ENCODE measurements at regions not wholly inside any gene's neighbourhood (a gene's known extent, or its start where the extent isn't known, plus 50 kb on each side); places are given as distances from the start of the nearest gene placed in this dataset.
"Not testable (repeated sequence)": the region's sequence is repeated elsewhere in the genome, so short reads cannot be mapped to it uniquely, and the experiment has no call there.

DNA sequence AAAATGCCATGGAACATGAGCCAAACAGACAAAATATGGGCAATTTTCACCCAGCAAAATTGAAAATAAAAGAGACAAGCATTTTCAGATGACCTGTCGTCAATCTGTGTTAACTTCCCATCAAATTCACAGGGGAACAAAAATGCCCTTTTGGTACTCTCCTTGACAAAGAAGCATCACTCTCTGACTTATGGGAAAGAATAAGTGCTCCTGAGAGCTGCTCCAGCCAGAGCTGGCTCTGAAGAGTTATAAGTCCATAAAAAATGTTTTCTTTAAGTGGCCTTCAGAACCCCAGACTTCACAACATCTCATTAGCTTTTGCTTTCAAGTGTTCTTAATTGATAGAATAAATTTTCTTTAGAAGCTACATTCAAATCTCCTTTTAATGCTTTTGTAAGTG lies 721.4 kb upstream of the GOT2 start:
- Mint-ChIP-seq H3K36me3 (peaks cover 0 to 9% (median 0%) of the 10 kb centered on the region in 3 donors), H3K9me3 (peaks cover 1 to 16% (median 12%) of the 10 kb centered on the region in 9 donors), H3K27ac (no peak overlapping the region), H3K27me3 (peaks cover 0 to 1% (median 0%) of the 10 kb centered on the region in 5 donors), H3K4me1 (no peaks in the 10 kb centered on the region), H3K4me3 (no peak overlapping the region)
- POLR2A ChIA-PET, result no interaction called here
- ATAC-seq (no peak), DNase-seq (no peak)

DNA sequence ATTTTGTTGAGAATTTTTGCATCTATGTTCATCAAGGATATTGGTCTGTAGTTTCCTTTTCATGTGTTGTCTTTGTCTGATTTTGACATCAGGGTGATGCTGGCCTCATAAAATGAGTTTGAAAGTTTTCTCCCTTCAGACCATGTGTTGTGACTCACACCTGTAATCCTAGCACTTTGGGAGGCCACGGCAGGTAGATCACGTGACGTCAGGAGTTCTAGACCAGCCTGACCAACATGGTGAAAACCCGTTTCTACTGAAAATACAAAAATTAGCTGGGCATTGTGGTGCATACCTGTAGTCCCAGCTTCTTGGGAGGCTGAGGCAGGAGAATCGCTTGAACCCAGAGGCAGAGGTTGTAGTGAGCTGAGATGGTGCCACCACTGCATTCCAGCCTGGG lies 716.4 kb upstream of the GOT2 start:
- DNase-seq, H3K27ac Mint-ChIP-seq, H3K4me1 Mint-ChIP-seq, POLR2A ChIA-PET, H3K4me3 Mint-ChIP-seq, ATAC-seq, H3K36me3 Mint-ChIP-seq, H3K27me3 Mint-ChIP-seq: not testable (repeated sequence)
- H3K9me3 Mint-ChIP-seq, result peaks cover 1 to 16% (median 11%) of the 10 kb centered on the region in 9 donors

DNA sequence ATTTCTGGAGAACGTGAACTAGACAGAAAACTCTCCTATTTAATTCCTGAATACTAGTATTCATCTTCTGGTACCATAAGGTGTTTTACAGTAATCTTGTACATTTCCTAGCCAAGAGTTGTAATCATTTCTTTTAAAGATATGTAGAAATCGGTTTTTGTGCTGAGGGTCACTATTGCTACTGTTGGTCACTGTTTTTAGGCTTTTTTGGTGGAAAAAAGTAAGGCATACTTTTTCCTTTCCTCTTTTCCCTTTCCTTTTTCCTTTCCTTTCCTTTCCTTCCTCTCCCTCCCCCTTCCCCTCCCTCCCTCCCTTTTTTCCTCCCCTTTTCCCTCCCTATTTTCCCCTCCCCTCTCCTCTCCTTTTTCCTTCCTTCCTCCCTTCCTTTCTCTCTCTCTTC lies 706.4 kb upstream of the GOT2 start:
- Mint-ChIP-seq H3K4me3 (no peak overlapping the region), H3K9me3 (peaks cover 0 to 18% (median 6%) of the 10 kb centered on the region in 9 donors)

DNA sequence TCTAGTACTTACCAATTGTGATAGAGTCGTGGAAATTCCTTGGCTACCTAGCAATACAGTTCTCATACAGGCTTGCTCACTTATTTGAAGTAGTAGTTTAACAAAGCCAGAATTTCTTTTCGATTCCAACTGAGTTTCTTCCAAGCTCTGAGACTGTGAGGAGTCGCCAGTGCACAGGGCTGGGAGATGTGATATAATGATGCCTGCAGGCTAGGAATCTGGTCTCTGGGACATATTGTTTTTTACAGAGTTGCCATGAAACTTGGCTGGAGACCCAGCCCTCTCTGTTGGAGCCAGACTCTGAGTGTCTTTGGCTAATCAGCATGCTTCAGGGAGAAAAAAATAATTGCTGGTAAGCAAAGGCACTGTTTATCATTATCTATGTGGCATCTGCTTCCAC lies 698.8 kb upstream of the GOT2 start:
- Mint-ChIP-seq H3K27ac (no peak overlapping the region), H3K4me1 (no peaks in the 10 kb centered on the region), H3K36me3 (no peaks in the 10 kb centered on the region), H3K9me3 (peaks cover 0 to 19% (median 2%) of the 10 kb centered on the region in 9 donors), H3K27me3 (no peaks in the 10 kb centered on the region), H3K4me3 (no peak overlapping the region)
- ATAC-seq (no peak), DNase-seq (no peak)
- POLR2A ChIA-PET, result no interaction called here

More for the DNA sequence above, 706.4 kb upstream of the GOT2 start:
- no peaks in the 10 kb centered on the region for H3K27me3 Mint-ChIP-seq
- no peaks in the 10 kb centered on the region for H3K4me1 Mint-ChIP-seq
- H3K36me3 Mint-ChIP-seq, result no peaks in the 10 kb centered on the region
- no peak overlapping the region for H3K27ac Mint-ChIP-seq
- ATAC-seq (no peak), DNase-seq (no peak)
- POLR2A ChIA-PET, result no interaction called here

DNA sequence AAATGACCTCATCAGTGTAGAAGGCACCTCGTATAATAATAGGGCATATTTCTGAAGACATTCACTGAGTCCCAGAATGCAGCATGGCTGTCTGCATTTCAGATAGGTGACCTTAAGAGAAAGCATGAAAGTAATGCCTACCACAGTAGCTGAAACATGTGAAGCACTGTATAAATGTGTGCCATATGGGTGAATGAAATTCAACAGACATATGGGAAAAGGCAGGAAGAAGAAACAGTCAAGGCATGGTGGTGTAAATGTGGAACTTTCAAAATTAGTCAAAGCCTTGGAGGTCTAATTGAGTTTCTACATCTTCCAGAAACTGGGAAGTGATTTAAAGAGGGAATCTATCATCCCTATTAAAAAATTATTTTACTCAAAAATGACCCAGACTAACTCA lies 698.2 kb upstream of the GOT2 start:
- H3K9me3 Mint-ChIP-seq, result peaks cover 0 to 19% (median 0%) of the 10 kb centered on the region in 9 donors
- DNase-seq, result no peak

DNA sequence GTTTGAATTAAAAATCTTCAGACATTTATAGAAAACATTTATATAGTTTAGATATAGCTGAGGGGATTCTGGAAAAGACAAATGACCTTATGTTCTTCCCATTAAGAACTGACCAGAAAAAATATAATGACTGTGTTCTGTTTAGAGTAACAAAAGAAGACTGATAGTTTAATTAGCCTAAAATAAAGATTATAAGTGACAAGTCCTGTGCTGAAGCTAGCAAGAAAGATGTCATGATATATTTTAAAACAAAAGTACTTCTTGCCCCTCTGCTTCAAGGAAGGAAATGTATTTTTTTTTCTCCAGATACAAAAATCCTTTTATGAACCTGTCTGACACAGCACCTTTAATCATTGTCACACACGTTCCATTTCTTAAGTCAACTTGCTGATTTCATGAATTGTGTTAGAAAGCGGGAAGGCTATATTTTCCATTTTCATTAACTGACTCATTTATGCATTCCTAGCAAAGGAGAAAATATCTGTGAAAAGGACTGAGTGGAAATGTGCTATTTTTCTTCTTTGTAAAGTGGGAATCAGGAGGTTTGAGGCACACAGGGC lies 690.7 kb upstream of the GOT2 start:
- Mint-ChIP-seq H3K4me1 (no peaks in the 10 kb centered on the region), H3K36me3 (no peaks in the 10 kb centered on the region), H3K9me3 (peaks cover 0 to 14% (median 1%) of the 10 kb centered on the region in 9 donors), H3K27ac (no peak overlapping the region), H3K27me3 (peaks cover 0 to 2% (median 0%) of the 10 kb centered on the region in 5 donors), H3K4me3 (no peak overlapping the region)
- POLR2A ChIA-PET, result no interaction called here
- DNase-seq, result no peak
- no peak for ATAC-seq

More for the DNA sequence above, 698.2 kb upstream of the GOT2 start:
- Mint-ChIP-seq H3K36me3 (no peaks in the 10 kb centered on the region), H3K27ac (no peak overlapping the region), H3K4me3 (no peak overlapping the region), H3K27me3 (no peaks in the 10 kb centered on the region), H3K4me1 (no peaks in the 10 kb centered on the region)
- POLR2A ChIA-PET, result no interaction called here
- no peak for ATAC-seq

DNA sequence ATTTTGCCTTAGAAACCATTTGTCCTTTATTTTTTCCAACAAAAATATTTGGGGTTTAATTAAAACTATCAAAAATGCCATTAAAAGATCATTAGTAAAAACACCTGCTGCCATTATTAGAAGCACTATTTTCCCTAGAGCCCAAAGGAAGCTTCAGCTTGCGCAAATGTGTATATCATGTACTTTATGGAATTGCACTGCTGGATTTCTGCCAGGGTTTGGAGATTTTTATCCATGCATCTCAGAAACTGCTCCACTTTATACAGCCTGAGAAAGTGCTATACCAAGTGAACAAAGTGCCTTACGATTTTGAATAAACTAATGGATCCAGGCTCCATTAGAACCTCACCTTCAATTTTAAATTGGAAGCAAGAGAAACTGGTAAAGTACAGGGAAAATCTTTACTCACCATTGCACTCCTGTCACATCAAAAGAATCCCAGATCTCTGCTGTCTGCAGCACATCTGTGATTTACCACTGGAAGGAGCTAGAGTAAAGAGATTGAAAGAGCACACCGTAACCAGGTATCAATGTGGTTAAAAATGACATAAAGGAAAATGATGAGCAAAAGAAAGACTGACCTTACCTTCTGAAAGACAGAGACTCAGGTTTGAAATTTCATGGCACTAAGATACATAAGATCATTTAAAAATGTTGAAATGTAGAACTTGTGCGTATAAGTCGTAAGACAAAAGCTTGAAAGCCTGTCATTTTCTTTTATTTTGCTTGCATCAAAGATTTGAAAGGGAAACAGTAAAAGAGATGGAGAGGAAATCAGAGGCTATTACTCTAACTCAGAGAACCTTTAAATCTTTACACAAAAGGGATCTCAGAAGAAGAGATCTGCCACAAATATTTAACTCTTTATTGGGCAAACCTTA lies 678.1 kb upstream of the GOT2 start:
- no peak overlapping the region for H3K4me3 Mint-ChIP-seq
- DNase-seq (no peak), ATAC-seq (no peak)
- H3K27ac Mint-ChIP-seq, result no peak overlapping the region
- peaks cover 0 to 10% (median 0%) of the 10 kb centered on the region in 9 donors for H3K9me3 Mint-ChIP-seq
- H3K27me3 Mint-ChIP-seq, result no peaks in the 10 kb centered on the region
- POLR2A ChIA-PET, result no interaction called here
- no peaks in the 10 kb centered on the region for H3K4me1 Mint-ChIP-seq
- H3K36me3 Mint-ChIP-seq, result no peaks in the 10 kb centered on the region

DNA sequence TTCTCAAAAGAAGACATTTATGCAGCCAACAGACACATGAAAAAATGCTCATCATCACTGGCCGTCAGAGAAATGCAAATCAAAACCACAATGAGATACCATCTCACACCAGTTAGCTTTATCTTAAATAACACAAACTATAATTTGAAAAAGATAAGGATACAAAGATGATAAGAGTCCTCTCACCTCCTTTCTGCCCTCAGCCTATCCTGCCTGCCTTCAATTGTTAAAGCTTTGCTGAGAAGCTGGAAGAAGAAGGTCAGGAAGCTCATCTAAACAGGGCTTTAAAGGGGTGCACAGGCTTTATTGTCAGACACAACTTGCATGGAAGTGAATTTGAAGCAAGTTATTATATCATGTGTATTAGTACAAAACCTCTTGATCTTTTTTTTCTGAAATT lies 676.3 kb upstream of the GOT2 start:
- no peak for ATAC-seq
- Mint-ChIP-seq H3K4me3 (no peak overlapping the region), H3K27me3 (no peaks in the 10 kb centered on the region), H3K4me1 (no peaks in the 10 kb centered on the region), H3K27ac (no peak overlapping the region), H3K9me3 (peaks cover 0 to 11% (median 0%) of the 10 kb centered on the region in 9 donors), H3K36me3 (no peaks in the 10 kb centered on the region)
- DNase-seq, result no peak
- POLR2A ChIA-PET, result no interaction called here

DNA sequence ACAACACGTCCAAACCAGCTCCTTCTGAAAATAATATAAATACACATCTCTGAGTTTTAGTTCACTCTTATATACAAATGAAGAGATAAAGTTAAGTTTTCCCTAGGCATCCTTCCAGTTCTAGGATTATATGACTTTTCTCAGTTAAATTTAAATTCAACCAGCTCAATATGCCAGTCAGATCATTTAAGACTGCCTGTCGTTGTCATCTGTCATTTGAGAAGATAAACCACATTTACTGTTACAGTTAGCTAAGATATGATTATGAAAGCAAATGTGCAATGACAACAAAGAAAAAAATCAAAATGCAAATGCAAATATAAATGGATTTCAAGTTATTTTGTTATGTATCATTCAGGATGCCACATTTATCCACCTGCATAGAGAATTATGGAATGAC lies 671.7 kb upstream of the GOT2 start:
- H3K4me1 Mint-ChIP-seq, result no peaks in the 10 kb centered on the region
- no peak overlapping the region for H3K4me3 Mint-ChIP-seq
- H3K36me3 Mint-ChIP-seq, result no peaks in the 10 kb centered on the region
- POLR2A ChIA-PET, result no interaction called here
- DNase-seq, result no peak
- peaks cover 0 to 7% (median 0%) of the 10 kb centered on the region in 9 donors for H3K9me3 Mint-ChIP-seq
- no peaks in the 10 kb centered on the region for H3K27me3 Mint-ChIP-seq
- no peak overlapping the region for H3K27ac Mint-ChIP-seq
- no peak for ATAC-seq

DNA sequence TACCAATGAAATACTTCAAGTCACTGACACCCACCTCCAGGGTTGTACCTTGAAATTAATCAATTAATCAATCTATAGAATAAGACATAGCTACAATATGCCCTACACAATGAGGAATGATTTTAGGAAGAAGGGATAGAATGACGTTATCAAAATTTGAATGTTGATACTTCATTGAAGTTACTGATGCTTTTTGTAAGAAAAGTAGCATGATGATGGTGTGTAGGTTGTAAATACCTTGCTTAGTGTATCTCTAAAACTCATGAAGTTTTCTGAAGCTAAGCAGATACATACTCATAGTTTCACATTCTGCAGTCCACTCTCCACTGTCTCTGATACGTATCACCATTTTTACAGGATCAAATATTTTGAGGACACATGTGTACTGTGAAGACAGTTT lies 670.4 kb upstream of the GOT2 start:
- no peak overlapping the region for H3K4me3 Mint-ChIP-seq
- no peak for ATAC-seq
- H3K36me3 Mint-ChIP-seq, result no peaks in the 10 kb centered on the region
- H3K27me3 Mint-ChIP-seq, result no peaks in the 10 kb centered on the region
- POLR2A ChIA-PET, result no interaction called here
- H3K4me1 Mint-ChIP-seq, result no peaks in the 10 kb centered on the region
- DNase-seq, result no peak
- peaks cover 0 to 7% (median 0%) of the 10 kb centered on the region in 9 donors for H3K9me3 Mint-ChIP-seq
- H3K27ac Mint-ChIP-seq, result no peak overlapping the region

DNA sequence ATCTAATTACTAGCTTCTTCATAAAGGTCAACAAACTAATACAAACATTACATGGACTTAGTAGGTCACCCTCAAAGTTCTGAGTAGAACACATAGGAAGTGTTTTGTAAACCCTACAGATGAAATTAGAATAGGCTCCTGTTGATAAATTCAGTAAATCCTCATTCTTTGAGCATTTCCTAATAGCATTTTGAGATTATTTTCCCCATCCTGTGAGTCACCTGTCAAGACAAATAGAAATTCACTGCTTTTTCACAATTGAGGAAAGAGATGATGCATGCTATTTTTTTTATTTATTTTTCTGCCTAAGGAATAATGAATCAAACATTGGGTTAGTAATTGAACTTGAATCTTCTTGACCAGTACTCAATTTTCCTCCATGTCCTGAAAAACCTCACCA lies 666.7 kb upstream of the GOT2 start:
- Mint-ChIP-seq H3K4me1 (no peaks in the 10 kb centered on the region), H3K36me3 (no peaks in the 10 kb centered on the region), H3K9me3 (peaks cover 0 to 23% (median 0%) of the 10 kb centered on the region in 9 donors), H3K4me3 (no peak overlapping the region), H3K27me3 (no peaks in the 10 kb centered on the region), H3K27ac (no peak overlapping the region)
- no peak for ATAC-seq
- DNase-seq, result no peak
- POLR2A ChIA-PET, result no interaction called here

DNA sequence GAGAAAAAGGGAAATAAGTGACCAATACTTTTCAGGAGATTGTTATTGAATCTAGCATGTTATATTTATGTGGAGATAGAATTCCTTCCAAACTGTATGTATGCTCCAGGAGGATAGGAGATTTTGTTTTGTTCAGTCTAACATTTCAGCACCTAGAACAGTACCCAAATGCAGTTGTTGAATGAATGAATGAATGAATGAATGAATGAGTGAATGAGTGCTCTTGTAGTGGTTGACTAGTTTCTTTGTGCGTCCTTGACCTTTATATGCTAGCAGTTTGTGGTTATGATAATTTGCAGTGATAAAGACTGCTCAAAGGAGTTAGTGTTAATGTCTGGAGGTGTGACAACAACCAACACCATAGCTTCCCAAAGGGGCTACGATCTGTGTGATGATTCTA lies 663.5 kb upstream of the GOT2 start:
- Mint-ChIP-seq H3K9me3 (peaks cover 0 to 23% (median 2%) of the 10 kb centered on the region in 9 donors), H3K4me1 (no peaks in the 10 kb centered on the region), H3K27ac (no peak overlapping the region), H3K27me3 (no peaks in the 10 kb centered on the region), H3K4me3 (no peak overlapping the region), H3K36me3 (no peaks in the 10 kb centered on the region)
- POLR2A ChIA-PET, result no interaction called here
- ATAC-seq, result no peak
- DNase-seq, result no peak

DNA sequence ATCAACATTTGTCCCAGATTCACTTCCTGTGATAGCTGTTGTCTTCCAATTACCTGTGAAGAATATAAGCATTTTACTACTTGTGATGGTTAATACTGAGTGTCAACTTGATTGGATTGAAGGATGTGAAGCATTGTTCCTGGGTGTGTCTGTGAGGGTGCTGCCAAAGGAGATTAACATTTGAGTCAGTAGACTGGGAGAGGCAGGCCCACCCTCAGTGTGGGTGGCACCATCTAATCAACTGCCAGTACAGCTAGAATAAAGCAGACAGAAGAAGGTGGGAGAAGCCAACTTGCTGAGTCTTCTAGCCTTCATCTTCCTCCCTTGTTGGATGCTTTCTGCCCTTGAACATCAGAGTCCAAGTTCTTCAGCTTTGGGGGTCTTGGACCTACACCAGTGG lies 660.4 kb upstream of the GOT2 start:
- Mint-ChIP-seq H3K27ac (no peak overlapping the region), H3K27me3 (no peaks in the 10 kb centered on the region), H3K4me1 (no peaks in the 10 kb centered on the region), H3K4me3 (no peak overlapping the region), H3K36me3 (no peaks in the 10 kb centered on the region), H3K9me3 (peaks cover 0 to 23% (median 2%) of the 10 kb centered on the region in 9 donors)
- POLR2A ChIA-PET, result no interaction called here
- no peak for ATAC-seq
- DNase-seq, result no peak

DNA sequence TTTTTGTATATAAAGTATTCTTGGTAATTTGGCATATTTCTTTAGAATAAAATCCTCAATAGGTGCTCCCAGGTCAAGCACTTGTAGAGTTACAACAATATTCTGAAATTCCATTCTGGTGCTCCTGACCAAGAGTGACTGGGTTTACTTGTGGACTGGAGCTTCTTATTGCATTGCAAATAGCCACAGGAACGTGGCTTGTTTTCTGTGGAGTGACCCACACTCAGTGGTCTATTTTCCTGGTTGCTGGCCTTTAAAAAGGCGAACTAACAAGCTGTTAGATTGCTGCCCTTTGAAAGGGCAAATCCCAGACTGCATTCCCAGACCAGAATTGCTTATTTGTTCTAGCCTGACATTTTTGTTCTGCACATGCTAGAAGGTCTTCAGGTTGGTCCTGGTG lies 658.8 kb upstream of the GOT2 start:
- POLR2A ChIA-PET, result no interaction called here
- H3K27ac Mint-ChIP-seq, result no peak overlapping the region
- H3K4me1 Mint-ChIP-seq, result no peaks in the 10 kb centered on the region
- ATAC-seq, result no peak
- peaks cover 0 to 20% (median 2%) of the 10 kb centered on the region in 9 donors for H3K9me3 Mint-ChIP-seq
- no peaks in the 10 kb centered on the region for H3K27me3 Mint-ChIP-seq
- no peak for DNase-seq
- no peaks in the 10 kb centered on the region for H3K36me3 Mint-ChIP-seq
- no peak overlapping the region for H3K4me3 Mint-ChIP-seq

Data from naive thymus-derived CD8-positive, alpha-beta T cell (primary cell).